GM18858 (cell line): ENCODE measurements at regions not wholly inside any gene's neighbourhood (a gene's known extent, or its start where the extent isn't known, plus 50 kb on each side); places are given as distances from the start of the nearest gene placed in this dataset.

Experiments used
- ATAC-seq: cut with Tn5 transposase; IDR thresholded peaks from one replicate; pipeline ENCODE4 v1.9.1; 2021; ENCODE audit not compliant: unreplicated experiment

DNA sequence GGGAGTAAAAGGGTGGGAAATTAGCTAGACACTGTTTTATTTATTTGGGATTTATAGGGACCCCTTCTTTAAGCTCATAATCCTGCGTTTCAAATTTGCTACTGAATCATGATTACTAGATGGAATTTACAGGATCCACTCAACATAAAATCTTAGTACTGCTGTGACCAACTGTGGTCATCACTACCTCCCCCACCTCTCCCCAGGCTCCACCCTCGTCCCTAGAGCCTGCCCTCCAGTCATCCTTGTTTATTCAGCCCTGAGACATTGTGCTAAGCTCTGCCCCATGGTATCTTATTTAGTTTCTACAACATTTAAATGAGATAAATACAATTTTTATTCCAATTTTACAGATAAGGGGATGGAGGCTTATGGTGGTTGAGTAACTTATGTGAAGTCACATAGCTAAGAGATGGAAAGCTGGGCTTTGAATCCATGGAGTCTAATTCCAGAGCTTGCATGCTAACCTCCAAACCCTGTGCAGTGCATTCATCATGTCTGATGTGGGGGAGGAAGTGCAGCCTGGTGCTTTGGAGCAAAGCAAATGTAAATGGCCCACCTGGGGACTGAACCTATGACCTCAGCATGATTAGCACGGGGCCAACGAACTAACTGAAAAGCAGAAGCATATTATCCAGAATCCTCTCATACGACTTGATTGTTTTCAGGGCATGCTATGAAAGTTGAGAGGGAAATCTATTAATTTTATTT is 502.4 kb downstream of the TMEM182 start:
- ATAC-seq = no peak

DNA sequence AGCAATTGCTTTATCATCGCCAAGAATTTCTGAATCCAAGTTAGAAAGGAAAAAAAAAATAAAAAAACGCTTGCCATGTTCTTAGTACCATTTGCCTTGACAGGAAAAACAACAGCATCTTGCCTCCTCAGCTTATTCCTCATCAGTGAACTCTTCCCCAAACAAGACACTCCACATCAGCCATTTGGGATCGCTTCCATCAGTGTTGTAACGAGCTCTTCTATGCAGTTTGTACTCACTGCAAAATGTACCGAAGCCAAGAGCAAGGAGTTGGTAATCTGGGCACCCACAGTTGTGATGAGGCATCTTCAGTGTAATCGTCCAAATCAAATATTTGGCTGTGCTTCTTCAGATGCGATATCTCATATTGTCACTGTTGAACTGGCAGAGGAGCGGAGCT is 503.7 kb downstream of the TMEM182 start:
- ATAC-seq = no peak

DNA sequence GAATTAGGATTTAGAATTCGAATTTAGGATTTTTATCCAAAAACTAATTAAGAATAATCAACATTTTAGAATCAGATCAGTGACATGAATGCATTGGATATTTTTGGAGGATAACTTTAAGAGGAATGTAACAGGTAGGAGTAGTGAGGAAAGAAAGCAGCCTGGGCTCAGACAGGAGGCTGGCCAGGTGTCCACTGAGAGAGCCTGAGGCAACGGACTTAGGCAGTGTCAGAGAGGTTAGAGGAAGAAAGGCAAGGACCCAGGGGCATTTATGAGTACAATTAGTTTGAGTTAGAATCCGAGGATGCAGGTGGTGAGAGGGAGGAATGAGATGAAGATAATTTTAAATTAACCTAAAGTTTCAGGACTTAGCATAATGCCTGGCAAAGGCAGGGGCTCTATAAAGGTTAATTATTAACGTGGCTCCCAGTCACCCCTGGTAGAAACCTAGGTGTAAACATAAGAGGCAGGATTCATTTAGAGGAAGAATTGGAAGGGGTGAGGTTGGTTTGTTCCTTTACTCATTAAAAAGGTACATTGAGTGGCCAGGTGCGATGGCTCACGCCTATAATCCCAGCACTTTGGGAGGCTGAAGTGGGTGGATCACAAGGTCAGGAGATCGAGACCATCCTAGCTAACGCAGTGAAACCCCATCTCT is 507.1 kb downstream of the TMEM182 start:
- no peak for ATAC-seq

DNA sequence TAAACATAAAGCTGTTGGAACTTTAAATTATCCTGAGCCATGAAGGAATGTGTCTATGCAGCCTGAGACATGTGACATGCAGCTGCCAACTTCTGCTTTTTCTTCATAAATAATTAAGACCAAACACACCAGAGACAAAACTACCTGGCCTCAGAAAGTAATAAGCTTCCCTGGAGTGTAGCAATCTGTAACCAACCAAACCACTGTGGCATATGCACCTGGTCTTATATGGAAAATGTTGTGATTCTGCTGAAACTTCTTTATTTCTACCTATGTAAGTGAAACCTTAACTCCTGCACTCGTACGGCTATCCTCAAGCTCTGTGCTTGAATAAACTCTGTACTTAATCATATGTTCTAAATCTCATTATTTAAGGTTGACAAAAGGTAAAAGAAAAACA is 515.0 kb downstream of the TMEM182 start:
- no peak for ATAC-seq

DNA sequence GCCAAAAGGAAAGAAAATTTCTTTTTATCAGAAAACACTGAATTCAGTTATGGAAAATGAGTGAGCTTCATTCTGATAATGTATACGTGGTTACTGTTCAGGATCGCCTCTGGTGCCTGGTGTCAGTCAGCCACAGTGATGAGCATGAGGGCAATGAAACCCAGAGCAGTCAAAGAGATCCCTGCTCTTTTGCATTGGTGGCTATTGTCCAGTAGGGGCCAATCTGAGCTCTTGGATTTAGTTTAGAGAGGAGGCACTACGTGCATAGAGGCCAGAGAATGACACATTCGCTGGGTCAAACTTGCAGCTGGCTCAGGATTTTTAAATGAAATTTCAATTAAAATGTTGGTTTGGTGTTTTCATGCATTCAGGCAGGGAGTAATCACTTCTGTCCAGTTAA is 522.9 kb downstream of the TMEM182 start:
- ATAC-seq = no peak

DNA sequence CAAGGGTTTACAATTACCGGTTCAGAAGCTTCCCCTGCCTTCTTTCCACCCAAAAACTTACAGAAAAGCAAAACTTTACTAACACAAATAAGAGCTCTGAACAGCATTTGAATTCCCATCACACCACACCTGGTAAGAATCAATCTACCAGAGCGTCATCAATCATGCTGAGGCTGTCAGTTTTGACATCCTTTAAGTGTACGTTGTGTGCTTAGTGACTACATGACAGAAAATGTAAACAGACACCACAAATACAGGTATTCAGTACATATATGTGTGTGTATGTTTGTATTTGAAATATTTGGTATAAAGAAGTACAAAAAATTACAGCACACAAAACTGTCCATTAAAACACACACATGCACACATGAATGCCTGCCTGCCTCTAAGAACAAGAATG is 523.5 kb downstream of the TMEM182 start:
- ATAC-seq = no peak

DNA sequence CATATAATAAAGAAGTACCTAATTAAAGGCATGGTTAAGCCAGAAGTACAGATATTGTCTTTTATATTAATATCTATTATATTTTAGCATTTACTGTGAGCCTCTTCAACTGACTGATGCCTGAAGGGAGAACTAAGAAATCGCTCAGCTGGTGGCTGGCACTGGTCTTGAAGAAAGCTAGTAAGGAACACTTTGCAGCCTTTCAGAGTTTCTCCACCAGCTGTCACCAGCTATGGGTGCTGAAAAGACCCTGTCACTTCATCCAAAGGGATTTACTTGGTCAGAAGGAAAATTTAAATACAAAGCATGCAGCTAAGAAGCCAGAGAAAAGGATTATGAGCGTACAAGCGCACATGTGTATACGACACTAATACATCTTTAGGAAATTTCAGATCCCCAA is 525.9 kb downstream of the TMEM182 start:
- ATAC-seq = no peak

DNA sequence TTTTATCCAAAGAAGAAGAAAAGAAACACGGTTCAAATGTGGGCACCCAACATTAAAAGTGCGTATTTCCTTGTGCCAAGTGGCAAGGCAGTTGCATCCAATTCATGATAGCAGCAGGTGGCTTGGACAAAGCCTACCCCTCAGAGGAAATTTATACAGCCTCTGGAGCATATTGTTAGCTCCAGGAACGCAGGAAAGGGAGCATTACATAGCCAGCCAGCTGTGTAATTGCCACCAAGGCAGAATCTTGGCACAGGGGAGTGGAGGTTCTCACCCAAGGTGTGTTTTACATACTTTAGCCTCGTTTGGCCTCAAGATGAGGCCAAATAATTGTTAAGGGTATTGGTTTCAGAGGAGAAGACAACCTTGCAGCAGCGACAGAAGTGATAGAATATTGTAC is 526.9 kb downstream of the TMEM182 start:
- no peak for ATAC-seq

DNA sequence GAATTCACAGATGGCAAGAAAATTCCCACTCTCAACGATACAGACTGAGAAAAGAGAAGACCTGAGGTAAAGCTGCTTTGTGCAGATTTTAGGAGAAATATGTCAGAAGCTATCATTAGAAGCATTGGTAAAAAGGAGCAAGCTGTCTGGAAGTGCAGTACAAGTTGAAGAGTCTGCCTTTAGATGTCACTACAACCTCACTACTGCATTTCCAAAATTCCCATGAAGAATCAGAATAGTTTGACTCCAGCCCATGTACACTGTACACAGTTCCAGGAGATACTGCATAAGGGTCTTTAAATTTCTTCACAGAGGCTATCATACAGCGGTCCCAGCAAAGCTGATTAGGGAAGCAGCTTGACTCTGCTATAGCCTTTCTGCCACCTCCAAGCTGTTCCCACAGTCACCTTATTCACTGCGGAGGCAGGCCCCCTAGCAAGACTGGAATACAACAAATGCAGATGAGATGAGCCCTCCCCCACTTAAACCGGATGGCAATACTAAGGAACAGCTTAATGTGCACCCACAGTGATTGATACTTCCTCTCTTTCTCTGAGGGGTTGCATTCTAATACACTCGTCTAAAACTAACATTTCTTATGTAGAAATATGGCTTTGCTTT is 527.4 kb downstream of the TMEM182 start:
- no peak for ATAC-seq

DNA sequence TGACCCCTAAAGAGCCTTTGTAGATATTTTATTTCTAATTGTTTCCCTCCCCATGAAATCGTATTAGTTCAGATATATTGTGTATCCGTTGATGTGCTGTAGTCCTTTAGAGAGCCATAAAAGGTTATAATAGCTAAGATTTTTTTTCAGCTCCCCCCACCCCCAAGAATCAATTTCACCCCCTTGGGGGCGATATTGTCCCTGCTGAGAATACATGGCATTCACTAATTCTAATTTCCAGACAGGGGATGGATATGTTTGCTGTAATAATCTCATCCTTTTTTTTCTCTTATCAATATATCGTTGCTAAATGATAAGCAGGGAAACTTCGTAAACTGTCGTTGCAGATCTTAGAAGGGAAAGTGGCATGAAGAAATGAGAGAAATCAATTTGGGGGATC is 530.7 kb downstream of the TMEM182 start:
- no peak for ATAC-seq

DNA sequence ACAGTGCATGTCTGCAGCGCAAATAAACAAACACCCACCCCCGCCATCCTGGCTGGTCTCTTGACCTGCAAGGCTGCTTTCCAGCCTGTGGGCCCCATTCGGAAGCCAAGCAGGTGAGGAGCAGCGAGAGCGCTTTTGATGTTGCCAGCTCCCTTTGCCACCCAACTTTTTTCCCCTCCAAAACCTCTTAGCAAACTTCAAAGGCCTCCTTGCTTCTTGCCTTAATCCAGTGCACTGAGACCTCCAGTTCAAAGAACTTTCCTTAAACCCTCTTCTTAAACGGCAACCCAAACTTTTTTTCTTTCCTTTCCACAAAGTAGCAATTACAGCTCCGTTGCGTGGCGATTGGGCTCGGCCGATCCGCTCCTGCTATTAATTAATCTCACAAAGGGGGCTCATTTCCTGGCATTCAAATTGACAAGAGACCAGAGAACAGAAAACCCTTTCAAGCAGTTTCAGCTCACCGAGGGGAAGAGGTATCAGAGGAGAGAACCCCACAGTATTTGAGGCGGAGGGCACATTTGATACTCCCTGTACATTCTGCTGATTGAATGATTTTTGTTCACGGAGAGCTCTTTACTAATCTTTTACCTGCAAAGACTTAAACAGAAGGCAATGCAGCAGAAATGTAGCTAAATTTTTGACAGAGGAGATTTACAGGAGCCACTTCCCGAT is 531.4 kb downstream of the TMEM182 start:
- ATAC-seq = no peak

DNA sequence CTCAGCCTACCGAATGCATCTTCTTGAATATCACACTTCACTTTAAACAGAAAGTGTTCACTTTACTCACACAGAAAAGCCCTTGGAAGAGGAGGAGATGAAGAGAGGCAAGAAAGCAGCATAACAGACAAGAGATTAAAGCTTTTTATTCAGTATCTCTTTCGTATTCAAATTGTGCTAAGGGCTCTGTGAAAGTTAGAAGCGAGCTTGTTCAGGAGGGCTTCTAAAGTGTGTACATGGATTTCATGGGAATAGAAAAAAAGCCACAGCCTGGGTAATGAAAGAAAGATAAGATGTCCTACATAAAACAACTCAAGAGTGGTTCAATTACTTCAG is 531.9 kb downstream of the TMEM182 start:
- no peak for ATAC-seq

DNA sequence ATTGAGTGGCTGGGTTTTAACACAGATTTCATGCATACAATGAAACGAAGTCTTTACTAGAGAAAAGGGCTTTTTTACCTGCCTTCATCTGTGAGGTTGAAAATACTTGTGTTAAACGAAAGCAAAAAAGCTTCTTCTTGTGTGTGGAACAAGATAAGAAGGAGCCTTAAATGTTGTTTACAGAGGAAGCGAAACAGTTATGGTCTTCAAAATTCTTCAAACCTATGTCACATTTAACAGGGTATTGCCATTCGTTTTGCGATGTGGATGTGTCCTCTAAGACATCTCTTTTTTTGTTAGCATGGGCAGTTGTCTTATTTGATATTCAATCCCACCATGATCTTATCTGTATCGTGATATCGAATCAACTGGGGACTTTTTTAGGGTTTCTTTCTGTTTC is 532.6 kb downstream of the TMEM182 start:
- no peak for ATAC-seq

DNA sequence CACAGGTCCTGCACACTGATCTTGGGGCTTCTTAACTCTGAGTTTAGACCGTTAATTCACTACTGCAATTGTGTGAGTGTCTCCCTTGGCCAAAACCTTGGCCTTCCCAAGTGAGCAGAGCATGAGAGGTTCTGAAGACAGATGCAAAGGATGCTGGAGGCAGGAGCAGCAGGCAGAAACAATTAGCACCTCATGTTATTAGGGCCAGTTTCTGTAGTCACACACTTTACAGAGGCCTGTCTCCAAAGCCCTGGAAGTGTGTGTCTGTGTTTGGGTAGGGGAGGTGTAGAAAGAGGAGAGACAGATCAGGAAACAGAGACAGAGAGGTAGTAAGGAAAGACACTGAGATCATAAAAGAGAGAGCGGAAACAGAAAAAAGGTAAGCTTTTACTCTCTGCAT is 533.8 kb downstream of the TMEM182 start:
- no peak for ATAC-seq

DNA sequence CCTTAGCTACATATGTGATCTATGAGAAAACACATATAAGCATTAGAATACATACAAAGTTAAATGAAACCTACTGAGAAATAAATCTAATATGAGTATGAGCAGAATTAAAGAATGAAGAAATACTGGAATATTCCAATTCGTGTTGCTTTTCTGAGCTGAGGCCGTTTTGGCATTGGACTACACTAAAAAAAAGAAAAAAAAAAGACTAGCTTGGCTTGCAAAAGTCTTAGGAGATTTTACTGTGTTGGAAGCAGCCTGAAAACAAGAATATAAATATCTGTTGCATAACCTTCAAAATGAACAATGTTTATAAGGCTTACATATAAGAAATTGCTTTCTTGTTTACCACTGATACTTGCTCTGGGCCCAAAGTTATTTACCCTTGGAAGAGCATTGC is 562.8 kb downstream of the TMEM182 start:
- ATAC-seq = no peak

DNA sequence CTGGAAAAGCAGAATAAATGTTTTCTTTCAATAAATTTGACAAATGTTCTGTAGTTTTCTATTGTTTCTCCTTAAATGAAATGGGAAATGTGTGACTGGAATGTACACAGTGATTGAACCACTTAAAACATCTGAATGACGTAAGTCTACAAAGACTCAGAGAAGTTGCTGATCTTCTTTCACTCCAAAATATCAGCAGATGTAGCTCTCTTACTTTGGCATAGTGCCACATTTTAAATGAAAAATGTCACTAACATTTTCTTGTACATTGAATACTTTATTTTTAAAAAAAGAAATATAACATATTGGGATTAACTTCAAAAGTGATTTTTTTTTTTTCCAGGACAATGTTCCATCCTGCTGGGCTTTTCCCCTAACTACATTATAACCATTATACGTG is 565.6 kb downstream of the TMEM182 start:
- ATAC-seq = no peak

DNA sequence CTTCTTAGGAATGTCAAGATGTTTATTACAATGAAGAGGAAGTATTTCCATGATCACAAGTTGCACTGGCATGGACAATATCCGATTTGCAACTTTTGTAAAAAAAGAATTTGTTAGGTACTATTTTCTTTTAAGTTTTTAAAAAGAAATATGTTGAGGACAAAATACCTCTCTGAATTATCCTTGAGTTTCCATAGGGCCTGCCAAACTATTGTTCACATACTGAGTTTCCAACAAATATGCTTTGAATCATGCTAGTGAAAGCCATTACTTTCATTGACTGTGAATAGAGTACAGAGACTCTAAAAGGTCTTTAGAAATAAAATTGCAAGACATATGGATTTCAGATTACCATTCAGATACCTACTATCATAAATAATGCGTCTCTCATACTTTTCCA is 566.1 kb downstream of the TMEM182 start:
- no peak for ATAC-seq

DNA sequence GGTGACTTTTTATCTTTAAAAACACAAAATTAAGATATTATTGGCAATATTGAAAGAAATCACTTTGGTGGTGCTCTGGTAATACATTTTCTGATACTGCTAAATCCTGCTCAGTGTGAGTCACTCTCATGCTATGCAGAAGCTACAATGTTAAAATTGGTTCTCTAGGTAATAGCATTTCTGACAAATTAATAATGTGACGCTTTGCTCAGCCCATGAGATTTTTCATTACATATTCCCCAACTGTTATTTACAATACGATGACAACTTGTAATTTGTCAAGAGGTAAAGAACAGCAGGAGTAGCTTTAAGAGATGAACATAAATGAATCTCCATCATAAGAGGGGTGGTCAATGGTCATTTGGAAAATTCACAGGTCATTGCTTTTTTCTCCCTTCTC is 573.6 kb downstream of the TMEM182 start:
- no peak for ATAC-seq

DNA sequence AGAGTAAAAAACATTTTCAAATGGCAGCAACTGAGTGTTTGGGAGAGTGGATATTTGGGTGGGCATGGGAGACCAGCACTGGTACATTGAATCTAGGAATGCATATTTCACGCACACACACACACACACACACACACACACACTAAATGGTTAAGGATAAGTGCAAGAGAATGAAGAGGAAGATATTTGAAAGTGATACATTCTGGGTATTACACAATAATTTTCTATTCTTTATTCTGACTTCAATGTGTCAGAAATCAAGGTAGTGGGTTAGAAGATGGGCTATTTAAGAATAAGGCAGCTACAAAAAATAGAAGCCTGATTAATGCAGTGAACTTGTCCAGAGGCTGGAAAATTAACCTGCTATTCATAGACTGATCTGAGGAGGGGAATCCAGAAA is 577.0 kb downstream of the TMEM182 start:
- no peak for ATAC-seq

DNA sequence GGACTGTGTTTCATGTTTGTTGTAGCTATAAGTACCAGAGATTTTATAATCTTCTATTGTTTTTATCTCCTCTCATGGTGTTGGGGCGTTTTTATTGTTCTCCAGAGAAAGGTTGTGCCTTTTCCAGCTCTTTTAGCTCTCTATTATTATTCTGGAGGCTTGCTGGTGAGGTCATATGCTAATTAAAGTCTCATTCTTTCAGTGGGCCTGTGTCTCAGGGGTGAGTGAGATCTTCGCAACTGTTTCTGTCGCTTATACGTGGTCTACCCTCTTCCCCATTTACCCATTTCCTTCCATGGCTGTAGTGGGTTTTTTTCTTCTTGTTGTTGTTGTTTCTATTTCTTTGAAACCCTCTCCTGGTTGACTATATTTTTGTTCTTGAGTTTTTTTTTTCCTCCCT is 584.9 kb downstream of the TMEM182 start:
- ATAC-seq = no peak

DNA sequence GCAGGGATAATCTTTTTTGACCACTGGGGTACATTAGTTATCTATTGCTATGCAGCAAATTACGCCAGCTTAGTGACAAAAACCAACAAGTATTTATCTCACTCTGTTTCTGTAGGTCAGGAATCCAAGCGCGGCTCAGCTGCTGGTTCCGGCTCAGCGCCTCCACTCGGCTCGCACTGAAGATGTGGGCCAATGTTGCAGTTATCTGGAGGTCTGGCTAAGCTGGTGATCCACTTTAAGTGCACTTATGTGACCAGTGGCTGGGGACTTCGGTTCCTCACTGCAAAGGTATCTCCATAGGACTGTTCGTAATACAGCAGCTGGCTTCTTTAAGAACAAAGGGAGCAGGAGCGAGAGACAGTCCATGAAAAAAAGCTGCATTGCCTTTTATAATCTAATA is 591.9 kb downstream of the TMEM182 start:
- no peak for ATAC-seq

DNA sequence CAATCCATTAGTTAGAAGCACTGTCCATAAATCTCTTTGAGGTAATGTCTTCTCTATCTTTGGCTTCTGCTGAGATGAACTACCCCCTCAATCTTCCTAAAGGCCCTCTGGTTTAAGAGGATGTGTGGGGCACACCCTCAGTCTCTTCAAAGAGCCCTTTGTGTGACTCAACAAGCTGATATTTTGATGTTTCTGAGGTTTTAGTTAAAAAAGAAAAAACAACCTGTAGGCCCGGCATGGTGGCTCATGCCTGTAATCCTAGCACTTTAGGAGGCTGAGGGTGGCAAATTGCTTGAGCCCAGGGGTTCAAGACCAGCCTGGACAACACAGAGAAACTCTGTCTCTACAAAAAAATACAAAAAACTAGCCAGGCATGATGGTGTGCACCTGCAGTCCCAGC is 593.5 kb downstream of the TMEM182 start:
- ATAC-seq = no peak
